ENCODE measurements at regions not wholly inside any gene's neighbourhood (a gene's known extent, or its start where the extent isn't known, plus 50 kb on each side); places are given as distances from the start of the nearest gene placed in this dataset.

DNA sequence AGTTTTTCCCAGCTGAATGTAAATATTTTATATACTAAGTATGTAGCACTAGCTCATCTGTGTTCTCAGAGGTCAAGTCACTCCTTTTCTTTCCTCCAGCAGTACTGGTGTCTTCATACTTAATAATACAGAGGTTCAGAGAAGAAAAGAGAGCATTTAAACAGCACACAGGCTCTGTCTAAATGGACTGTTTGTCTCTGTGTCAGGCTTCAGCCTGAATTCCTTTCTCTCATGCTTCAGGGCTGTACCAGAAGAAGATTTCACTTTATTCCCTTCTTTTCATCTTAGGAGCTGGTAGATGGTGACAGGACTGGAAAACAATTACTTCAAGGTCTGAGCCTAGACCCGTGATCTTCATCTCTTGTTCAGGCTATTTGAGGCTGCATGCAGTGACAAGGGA is 51.4 kb upstream of the LYZL2 start:
- TF ChIP-seq CTCF (IDR thresholded peaks at IDR 0.05; ENCODE audit: low read length, missing control alignments), result no peak
- H3K4me3 ChIP-seq (replicated peaks; ENCODE audit: low read depth, low read length), result no peak overlapping the region
- no peak for DNase-seq (ENCODE audit: low read depth)

Measured in fibroblast of pulmonary artery (primary cell).